Hepatocyte (in vitro differentiated cells): ENCODE measurements at regions not wholly inside any gene's neighbourhood (a gene's known extent, or its start where the extent isn't known, plus 50 kb on each side); places are given as distances from the start of the nearest gene placed in this dataset.
"Not testable (repeated sequence)": the region's sequence is repeated elsewhere in the genome, so short reads cannot be mapped to it uniquely, and the experiment has no call there.

Experiments
- DNase-seq: peaks from one replicate; pipeline ENCODE4 v3.0.0-alpha.2; 2016; ENCODE audit warnings: low spot score
- H2AFZ ChIP-seq: fragments of 200-600 bp; sonication (generic); 2 replicates; pipeline ENCODE4 v1.6.0; 2016; ENCODE audit warnings: antibody characterized with exemption, mild to moderate bottlenecking
- H3K27ac ChIP-seq: fragments of 200-600 bp; sonication (generic); 2 replicates; pipeline ENCODE4 v1.5.1; 2016; ENCODE audit warnings: mild to moderate bottlenecking
- H3K27me3 ChIP-seq: fragments of 200-600 bp; sonication (generic); 2 replicates; pipeline ENCODE4 v1.6.1; 2016
- H3K36me3 ChIP-seq: fragments of 200-600 bp; sonication (generic); replicated peaks from 2 replicates; pipeline ENCODE4 v1.5.1; 2016; ENCODE audit warnings: low read depth; ENCODE audit not compliant: insufficient read depth
- H3K4me1 ChIP-seq: fragments of 200-600 bp; sonication (generic); 2 replicates; pipeline ENCODE4 v1.5.1; 2016; ENCODE audit warnings: mild to moderate bottlenecking, moderate library complexity; ENCODE audit not compliant: insufficient read depth
- H3K4me2 ChIP-seq: fragments of 200-600 bp; sonication (generic); 2 replicates; pipeline ENCODE4 v1.6.0; 2016
- H3K4me3 ChIP-seq: fragments of 200-600 bp; sonication (generic); 2 replicates; pipeline ENCODE4 v1.5.1; 2016; ENCODE audit warnings: mild to moderate bottlenecking
- H3K79me2 ChIP-seq: fragments of 200-600 bp; sonication (generic); 2 replicates; pipeline ENCODE4 v1.6.0; 2017; ENCODE audit warnings: mild to moderate bottlenecking
- H3K9me2 ChIP-seq: fragments of 200-600 bp; sonication (generic); replicated peaks from 2 replicates; pipeline ENCODE4 v1.6.0; 2017; ENCODE audit warnings: mild to moderate bottlenecking; ENCODE audit not compliant: insufficient read depth
- H3K9me3 ChIP-seq: fragments of 200-600 bp; sonication (generic); 2 replicates; pipeline ENCODE4 v1.5.1; 2016; ENCODE audit warnings: low read depth, mild to moderate bottlenecking
- H4K20me1 ChIP-seq: fragments of 200-600 bp; sonication (generic); 2 replicates; pipeline ENCODE4 v1.6.0; 2016; ENCODE audit warnings: mild to moderate bottlenecking; ENCODE audit not compliant: insufficient read depth, poor library complexity, severe bottlenecking
- CTCF ChIP-seq: fragments of 200-600 bp; sonication (generic); IDR thresholded peaks from 2 replicates; pipeline ENCODE4 v1.5.1; 2016; ENCODE audit warnings: antibody characterized with exemption, mild to moderate bottlenecking; ENCODE audit not compliant: poor library complexity
- EZH2 ChIP-seq: fragments of 200-600 bp; sonication (generic); IDR thresholded peaks from 2 replicates; pipeline ENCODE4 v1.6.1; 2016; ENCODE audit warnings: antibody characterized with exemption, mild to moderate bottlenecking, borderline replicate concordance
- EZH2phosphoT487 ChIP-seq: fragments of 200-600 bp; sonication (generic); IDR thresholded peaks from one replicate; pipeline ENCODE4 v1.6.1; 2018; ENCODE audit warnings: antibody characterized with exemption, mild to moderate bottlenecking, low read depth, moderate library complexity; ENCODE audit not compliant: unreplicated experiment, severe bottlenecking
- WGBS: methylation state at CpG from one replicate; pipeline ENCODE4 v1.1.6; 2016; ENCODE audit warnings: low lambda C conversion rate; ENCODE audit errors: missing lambda C conversion rate; 5-methylcytosine and 5-hydroxymethylcytosine counted together

- Histone ChIP-seq H3K9me2 (no peaks in the 10 kb centered on the region), H3K4me2 (no peak overlapping the region), H3K27ac (no peak overlapping the region), H3K36me3 (no peaks in the 10 kb centered on the region), H3K9me3 (no peaks in the 10 kb centered on the region), H3K4me1 (no peaks in the 10 kb centered on the region), H2AFZ (no peak overlapping the region), H3K79me2 (no peaks in the 10 kb centered on the region), H3K4me3 (no peak overlapping the region), H3K27me3 (no peaks in the 10 kb centered on the region), H4K20me1 (no peaks in the 10 kb centered on the region)
- TF ChIP-seq EZH2 (no peak), EZH2phosphoT487 (no peak), CTCF (no peak)
- WGBS: 91% methylated on average over 2 of the region's 2 CpGs
- no peak for DNase-seq
Observed at GRCh38 chrX:114272096-114272686, 311.7 kb upstream of the HTR2C start.

GRCh38 chrX:114270371-114270770, 313.5 kb upstream of the HTR2C start:
- H3K4me1 ChIP-seq, DNase-seq, H3K27me3 ChIP-seq, H4K20me1 ChIP-seq, H3K27ac ChIP-seq, H3K4me3 ChIP-seq, H3K36me3 ChIP-seq, H3K4me2 ChIP-seq, H3K79me2 ChIP-seq, H3K9me2 ChIP-seq, H3K9me3 ChIP-seq, H2AFZ ChIP-seq: not testable (repeated sequence)
- WGBS: 99% methylated on average over 9 of the region's 21 CpGs

GRCh38 chrX:114268643-114269042, 315.2 kb upstream of the HTR2C start:
- Histone ChIP-seq H3K27ac (no peak overlapping the region), H3K9me2 (no peaks in the 10 kb centered on the region), H3K9me3 (no peaks in the 10 kb centered on the region), H3K36me3 (no peaks in the 10 kb centered on the region), H3K4me2 (no peak overlapping the region), H3K79me2 (no peaks in the 10 kb centered on the region), H3K4me1 (no peaks in the 10 kb centered on the region), H3K4me3 (no peak overlapping the region), H3K27me3 (no peaks in the 10 kb centered on the region), H2AFZ (no peak overlapping the region), H4K20me1 (no peaks in the 10 kb centered on the region)
- TF ChIP-seq EZH2phosphoT487 (no peak), CTCF (no peak), EZH2 (no peak)
- 92% methylated on average over 3 of the region's 3 CpGs for WGBS
- DNase-seq: no peak

DNA sequence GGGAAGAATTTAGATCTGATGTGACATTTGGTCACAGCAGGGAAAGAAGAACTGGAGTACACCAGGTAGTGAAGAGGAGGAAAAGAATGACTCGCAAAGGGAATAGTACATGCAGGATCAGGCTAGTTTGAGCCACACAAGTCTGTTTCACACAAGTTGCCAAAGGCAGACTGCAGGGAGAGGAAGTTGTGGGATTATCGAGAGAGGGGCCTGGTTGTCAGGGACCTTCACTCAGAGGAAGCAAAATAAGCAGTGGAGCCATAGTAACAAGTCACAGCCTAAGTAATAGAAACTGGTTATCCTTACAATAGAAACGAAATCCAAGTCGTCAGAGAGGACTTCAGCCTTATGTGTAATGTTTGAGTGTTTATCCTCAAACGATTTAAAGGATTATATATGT, 316.7 kb upstream of the HTR2C start:
- 53% methylated on average over 5 of the region's 5 CpGs for WGBS
- DNase-seq: no peak
- Histone ChIP-seq H3K9me3 (no peaks in the 10 kb centered on the region), H3K79me2 (no peaks in the 10 kb centered on the region), H3K4me2 (no peak overlapping the region), H3K27me3 (no peaks in the 10 kb centered on the region), H3K36me3 (no peaks in the 10 kb centered on the region), H3K9me2 (no peaks in the 10 kb centered on the region), H3K27ac (no peak overlapping the region), H2AFZ (no peak overlapping the region), H4K20me1 (no peaks in the 10 kb centered on the region), H3K4me3 (no peak overlapping the region), H3K4me1 (no peaks in the 10 kb centered on the region)
- TF ChIP-seq CTCF (no peak), EZH2 (no peak)
